ENCODE measurements at regions not wholly inside any gene's neighbourhood (a gene's known extent, or its start where the extent isn't known, plus 50 kb on each side); places are given as distances from the start of the nearest gene placed in this dataset.

DNA sequence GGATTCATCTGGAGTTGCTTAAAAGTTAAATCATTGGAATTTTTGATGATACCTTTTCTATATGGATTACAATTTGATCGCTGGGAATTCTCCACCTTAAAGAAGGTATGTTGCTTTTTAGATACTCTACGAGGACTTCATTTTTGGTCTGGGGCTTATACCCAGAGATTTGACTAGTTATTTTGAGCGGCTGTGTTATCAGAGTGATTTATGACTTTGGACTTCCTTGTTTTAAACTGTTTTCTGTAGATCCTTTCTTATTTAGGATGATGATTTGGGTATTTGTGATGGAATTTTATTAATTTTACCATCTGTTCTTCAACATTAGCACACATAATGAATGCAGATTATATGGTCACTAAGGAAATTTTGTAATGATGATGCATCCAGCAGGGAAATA is 75.2 kb downstream of the SOX4 start:
- peaks cover 11 to 26% of the 10 kb centered on the region in 2 donors for H3K4me1 Mint-ChIP-seq
- DNase-seq (no peak), ATAC-seq (no peak)
- Histone ChIP-seq H3K9me3 (ENCODE audit: control insufficient read depth, insufficient read depth, low read length) (no peaks in the 10 kb centered on the region), H3K36me3 (ENCODE audit: control insufficient read depth, insufficient read depth, low read length) (no peaks in the 10 kb centered on the region), H3K27ac (ENCODE audit: low read length) (no peak overlapping the region), H3K4me3 (ENCODE audit: low read length) (no peak overlapping the region), H3K27me3 (ENCODE audit: control insufficient read depth, insufficient read depth, low read length) (peaks cover 30% of the 10 kb centered on the region), H3K4me1 (ENCODE audit: control insufficient read depth, insufficient read depth, low read length) (peaks cover 29% of the 10 kb centered on the region)
- 67% methylated on average over 1 of the region's 3 CpGs for WGBS (ENCODE audit: insufficient coverage)
- no peaks in the 10 kb centered on the region for H3K36me3 Mint-ChIP-seq
- no peak overlapping the region for H3K4me3 Mint-ChIP-seq
- TF ChIP-seq, protein P1, sequence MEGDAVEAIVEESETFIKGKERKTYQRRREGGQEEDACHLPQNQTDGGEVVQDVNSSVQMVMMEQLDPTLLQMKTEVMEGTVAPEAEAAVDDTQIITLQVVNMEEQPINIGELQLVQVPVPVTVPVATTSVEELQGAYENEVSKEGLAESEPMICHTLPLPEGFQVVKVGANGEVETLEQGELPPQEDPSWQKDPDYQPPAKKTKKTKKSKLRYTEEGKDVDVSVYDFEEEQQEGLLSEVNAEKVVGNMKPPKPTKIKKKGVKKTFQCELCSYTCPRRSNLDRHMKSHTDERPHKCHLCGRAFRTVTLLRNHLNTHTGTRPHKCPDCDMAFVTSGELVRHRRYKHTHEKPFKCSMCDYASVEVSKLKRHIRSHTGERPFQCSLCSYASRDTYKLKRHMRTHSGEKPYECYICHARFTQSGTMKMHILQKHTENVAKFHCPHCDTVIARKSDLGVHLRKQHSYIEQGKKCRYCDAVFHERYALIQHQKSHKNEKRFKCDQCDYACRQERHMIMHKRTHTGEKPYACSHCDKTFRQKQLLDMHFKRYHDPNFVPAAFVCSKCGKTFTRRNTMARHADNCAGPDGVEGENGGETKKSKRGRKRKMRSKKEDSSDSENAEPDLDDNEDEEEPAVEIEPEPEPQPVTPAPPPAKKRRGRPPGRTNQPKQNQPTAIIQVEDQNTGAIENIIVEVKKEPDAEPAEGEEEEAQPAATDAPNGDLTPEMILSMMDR (IDR thresholded peaks at IDR 0.05), result no peak
- H3K27ac Mint-ChIP-seq, result no peak overlapping the region
- H3K27me3 Mint-ChIP-seq (ENCODE audit: low read depth in 2 of 2), result peaks cover 38% of the 10 kb centered on the region in 2 donors
- intact Hi-C loops (cut with micrococcal nuclease), result no loop called here
- H3K9me3 Mint-ChIP-seq, result no peaks in the 10 kb centered on the region

DNA sequence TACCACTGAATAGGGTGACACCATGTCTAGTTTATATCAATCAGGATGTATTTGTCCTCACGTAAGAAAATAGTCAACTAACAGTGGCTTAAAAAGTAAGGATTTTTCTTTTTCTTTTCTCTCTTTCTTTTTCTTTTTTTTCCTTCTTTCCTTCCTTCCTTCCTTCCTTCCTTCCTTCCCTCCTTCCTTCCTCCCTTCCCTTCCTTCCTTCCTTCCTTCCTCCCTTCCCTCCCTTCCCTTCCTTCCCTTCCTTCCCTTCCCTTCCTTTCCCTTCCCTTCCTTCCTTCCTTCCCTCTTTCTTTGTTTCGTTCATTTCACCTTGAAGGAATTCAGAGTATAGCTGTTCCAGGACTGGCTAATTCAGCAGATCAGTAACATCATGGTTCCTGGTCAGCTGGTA is 83.2 kb downstream of the SOX4 start:
- intact Hi-C loops (cut with micrococcal nuclease), result no loop called here
- Mint-ChIP-seq H3K27ac (no peak overlapping the region), H3K27me3 (ENCODE audit: low read depth in 2 of 2) (peaks cover 0 to 8% of the 10 kb centered on the region in 2 donors), H3K4me1 (no peaks in the 10 kb centered on the region), H3K36me3 (no peaks in the 10 kb centered on the region), H3K4me3 (no peak overlapping the region), H3K9me3 (no peaks in the 10 kb centered on the region)
- ATAC-seq (no peak), DNase-seq (no peak)
- no peak overlapping the region for H3K27ac ChIP-seq (ENCODE audit: low read length)
- 60% methylated on average over 1 of the region's 2 CpGs for WGBS (ENCODE audit: insufficient coverage)
- H3K27me3 ChIP-seq (ENCODE audit: control insufficient read depth, insufficient read depth, low read length), result no peaks in the 10 kb centered on the region
- no peaks in the 10 kb centered on the region for H3K36me3 ChIP-seq (ENCODE audit: control insufficient read depth, insufficient read depth, low read length)
- no peaks in the 10 kb centered on the region for H3K9me3 ChIP-seq (ENCODE audit: control insufficient read depth, insufficient read depth, low read length)
- H3K4me1 ChIP-seq (ENCODE audit: control insufficient read depth, insufficient read depth, low read length), result no peaks in the 10 kb centered on the region
- TF ChIP-seq, protein P1 (IDR thresholded peaks at IDR 0.05), result no peak
- no peak overlapping the region for H3K4me3 ChIP-seq (ENCODE audit: low read length)

DNA sequence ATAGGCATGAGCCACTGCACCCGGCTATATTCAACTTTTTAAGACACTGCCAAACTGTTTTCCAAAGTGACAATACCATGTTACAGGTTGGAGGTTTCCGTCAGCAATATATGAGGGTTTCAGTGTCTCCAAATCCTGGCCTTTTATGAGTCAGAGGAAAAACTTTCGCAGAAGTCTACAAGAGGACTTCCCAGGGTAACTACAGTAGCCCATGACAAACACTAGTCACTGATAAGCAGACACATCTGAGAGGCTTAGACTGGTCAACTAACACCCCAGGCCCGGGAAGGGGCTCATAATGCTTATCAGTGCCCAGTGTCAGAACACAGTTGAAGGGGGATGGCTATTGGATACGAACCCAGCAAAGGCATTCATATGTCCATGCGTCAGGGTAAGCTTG is 85.4 kb downstream of the SOX4 start:
- Mint-ChIP-seq H3K9me3 (no peaks in the 10 kb centered on the region), H3K27me3 (ENCODE audit: low read depth in 2 of 2) (peaks cover 0 to 3% of the 10 kb centered on the region in 2 donors), H3K27ac (no peak overlapping the region), H3K36me3 (no peaks in the 10 kb centered on the region), H3K4me1 (no peaks in the 10 kb centered on the region), H3K4me3 (no peak overlapping the region)
- Histone ChIP-seq H3K4me1 (ENCODE audit: control insufficient read depth, insufficient read depth, low read length) (no peaks in the 10 kb centered on the region), H3K27me3 (ENCODE audit: control insufficient read depth, insufficient read depth, low read length) (no peaks in the 10 kb centered on the region), H3K36me3 (ENCODE audit: control insufficient read depth, insufficient read depth, low read length) (no peaks in the 10 kb centered on the region), H3K4me3 (ENCODE audit: low read length) (no peak overlapping the region), H3K27ac (ENCODE audit: low read length) (no peak overlapping the region), H3K9me3 (ENCODE audit: control insufficient read depth, insufficient read depth, low read length) (no peaks in the 10 kb centered on the region)
- ATAC-seq (no peak), DNase-seq (no peak)
- WGBS (ENCODE audit: insufficient coverage), result 92% methylated on average over 5 of the region's 6 CpGs
- TF ChIP-seq, protein P1 (IDR thresholded peaks at IDR 0.05), result no peak
- intact Hi-C loops (cut with micrococcal nuclease), result no loop called here

DNA sequence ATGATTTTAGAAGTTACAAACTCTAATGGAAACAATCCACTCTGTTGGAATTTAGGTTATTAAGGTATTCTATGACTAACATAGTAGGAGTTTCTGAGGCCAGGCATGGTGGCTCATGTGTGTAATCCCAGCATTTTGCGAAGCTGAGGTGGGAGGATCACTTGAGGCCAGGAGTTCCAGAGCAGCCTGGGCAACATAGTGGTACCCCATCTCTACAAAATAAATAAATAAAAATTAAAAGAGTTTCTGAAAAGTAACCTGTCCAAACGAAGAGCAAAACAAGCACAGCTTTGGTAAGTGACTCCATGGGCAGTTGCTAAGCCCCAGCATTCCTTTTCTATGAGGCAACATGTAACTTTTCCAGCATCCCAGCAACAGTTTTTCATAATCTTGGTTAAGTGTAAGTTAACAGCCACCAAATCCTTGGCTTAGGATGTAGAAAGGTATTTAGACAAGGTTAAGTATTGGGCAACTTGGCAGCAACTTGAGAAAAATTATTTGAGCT is 86.3 kb downstream of the SOX4 start:
- no peak overlapping the region for H3K27ac Mint-ChIP-seq
- 82% methylated on average over 2 of the region's 2 CpGs for WGBS (ENCODE audit: insufficient coverage)
- intact Hi-C loops (cut with micrococcal nuclease), result no loop called here
- Histone ChIP-seq H3K27ac (ENCODE audit: low read length) (no peak overlapping the region), H3K4me3 (ENCODE audit: low read length) (no peak overlapping the region), H3K4me1 (ENCODE audit: control insufficient read depth, insufficient read depth, low read length) (no peaks in the 10 kb centered on the region), H3K36me3 (ENCODE audit: control insufficient read depth, insufficient read depth, low read length) (no peaks in the 10 kb centered on the region), H3K27me3 (ENCODE audit: control insufficient read depth, insufficient read depth, low read length) (no peaks in the 10 kb centered on the region), H3K9me3 (ENCODE audit: control insufficient read depth, insufficient read depth, low read length) (no peaks in the 10 kb centered on the region)
- TF ChIP-seq, protein P1 (IDR thresholded peaks at IDR 0.05), result no peak
- ATAC-seq (no peak), DNase-seq (no peak)
- no peak overlapping the region for H3K4me3 Mint-ChIP-seq
- H3K9me3 Mint-ChIP-seq, result no peaks in the 10 kb centered on the region
- no peaks in the 10 kb centered on the region for H3K27me3 Mint-ChIP-seq (ENCODE audit: low read depth in 2 of 2)
- H3K4me1 Mint-ChIP-seq, result no peaks in the 10 kb centered on the region
- H3K36me3 Mint-ChIP-seq, result no peaks in the 10 kb centered on the region
